Activated naive CD4-positive, alpha-beta T cell treated with anti-CD3 and anti-CD28 coated beads, Interleukin-2, amount 50 U/mL, for 72 hours (primary cell): ENCODE measurements at regions not wholly inside any gene's neighbourhood (a gene's known extent, or its start where the extent isn't known, plus 50 kb on each side); places are given as distances from the start of the nearest gene placed in this dataset.
"Not testable (repeated sequence)": the region's sequence is repeated elsewhere in the genome, so short reads cannot be mapped to it uniquely, and the experiment has no call there.

Experiments used
- ATAC-seq, 2 donors: fragments of 150-1000 bp; cut with Tn5 transposase; 2 replicates each; pipeline ENCODE4 v1.10.0; 2021; ENCODE audit warnings: mild to moderate bottlenecking in 2 of 2, moderate library complexity in 2 of 2
- DNase-seq, 2 donors: peaks; one replicate each; pipeline ENCODE4 v3.0.0; 2021 to 2022; ENCODE audit warnings: low spot score in 2 of 2
- H3K27ac Mint-ChIP-seq, 2 donors: one replicate each; pipeline ENCODE4 v1.8.0; 2022; ENCODE audit warnings: mild to moderate bottlenecking in 2 of 2, mixed read lengths in 2 of 2
- H3K36me3 Mint-ChIP-seq, 2 donors: one replicate each; pipeline ENCODE4 v1.8.0; 2022; ENCODE audit warnings: mixed read lengths in 2 of 2
- H3K9me3 Mint-ChIP-seq, 2 donors: one replicate each; pipeline ENCODE4 v1.8.0; 2022; ENCODE audit warnings: mixed read lengths in 2 of 2

DNA sequence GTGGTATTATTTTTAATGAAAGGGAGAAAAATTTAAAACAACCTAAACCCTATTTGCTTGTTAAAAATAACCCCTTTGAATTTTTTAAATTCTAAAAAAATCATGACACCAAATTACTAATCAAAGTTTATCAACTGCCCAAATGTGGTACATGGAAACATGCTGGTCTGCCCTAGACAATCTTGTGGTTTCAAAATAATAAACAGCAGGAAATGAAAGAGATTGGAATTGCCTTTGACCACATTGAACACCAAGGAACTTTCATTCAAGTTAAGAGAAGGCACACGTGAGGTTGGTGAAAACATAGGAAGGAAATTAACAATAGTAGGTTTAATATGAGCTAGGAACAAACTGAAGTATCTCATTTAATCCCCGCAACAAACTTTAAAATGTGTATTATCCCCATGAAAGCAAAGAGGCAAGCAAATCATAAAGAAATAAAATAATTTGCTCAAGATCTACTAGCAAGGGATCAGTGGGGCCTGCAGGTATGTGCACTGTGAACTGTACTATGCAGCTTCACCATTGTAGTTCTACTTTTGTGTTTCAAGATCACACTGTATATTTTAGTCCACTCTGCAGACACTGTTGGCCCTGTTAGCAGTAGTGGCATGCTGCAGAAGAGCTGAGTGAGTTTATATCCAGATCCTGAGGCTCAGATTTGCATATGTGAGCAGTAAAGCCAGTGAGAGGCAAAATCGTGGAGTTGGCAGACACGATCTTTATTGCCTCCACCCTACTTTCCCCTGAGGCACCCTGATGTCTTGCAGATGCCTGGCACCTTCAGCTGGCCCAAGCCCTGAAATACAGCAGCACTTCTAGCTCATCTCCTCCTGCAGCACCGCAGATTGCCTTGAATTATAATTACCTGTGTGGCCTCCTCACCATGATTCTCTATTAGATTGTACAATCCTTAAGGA, 157.8 kb upstream of the TENT5A start:
- ATAC-seq, result no peak
- H3K36me3 Mint-ChIP-seq, result no peaks in the 10 kb centered on the region
- no peak overlapping the region for H3K27ac Mint-ChIP-seq
- no peak for DNase-seq
- peaks cover 1 to 7% of the 10 kb centered on the region in 2 donors for H3K9me3 Mint-ChIP-seq

DNA sequence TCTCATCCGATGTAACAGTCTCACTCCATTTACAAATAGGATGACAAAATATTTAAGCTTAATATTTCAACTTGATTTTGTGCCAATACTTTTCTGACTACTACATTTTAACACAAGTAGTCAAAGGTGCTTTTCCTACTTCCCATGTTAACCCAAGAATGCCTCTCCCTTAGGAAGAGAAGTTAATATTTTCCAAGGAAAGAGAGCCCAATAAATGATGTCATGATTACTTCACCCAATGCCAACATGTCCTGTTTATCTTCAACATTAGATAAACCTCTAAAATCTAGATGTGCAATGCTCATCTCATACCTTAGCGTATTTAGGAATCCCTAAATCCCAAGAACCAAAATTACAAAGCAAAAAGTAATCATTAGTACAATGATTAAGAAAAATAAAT, 156.7 kb upstream of the TENT5A start:
- no peaks in the 10 kb centered on the region for H3K36me3 Mint-ChIP-seq
- peaks cover 0 to 8% of the 10 kb centered on the region in 2 donors for H3K9me3 Mint-ChIP-seq
- no peak for ATAC-seq
- no peak overlapping the region for H3K27ac Mint-ChIP-seq
- no peak for DNase-seq

DNA sequence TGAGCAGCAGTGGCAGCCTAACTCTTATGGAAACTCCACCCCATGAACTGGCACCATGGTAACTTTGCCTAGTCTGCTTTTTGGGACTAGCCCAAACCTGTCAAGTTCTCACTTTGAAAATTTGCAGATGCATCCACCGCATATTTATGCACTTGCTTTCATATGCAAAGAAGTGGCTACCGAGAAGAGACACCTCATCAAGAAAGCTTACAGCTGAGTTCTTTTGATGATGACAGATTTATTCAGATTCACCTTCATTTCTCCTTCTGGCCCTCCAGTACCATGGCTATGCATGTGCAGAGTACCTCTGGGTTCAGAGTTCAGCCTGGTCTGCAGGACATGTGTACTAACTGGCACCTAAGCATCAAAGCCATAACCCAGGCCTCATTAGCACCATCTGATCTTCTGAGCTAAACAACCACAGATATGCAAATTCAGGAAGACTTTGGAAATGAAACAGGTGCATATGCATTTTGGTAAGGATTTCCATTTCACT, 154.3 kb upstream of the TENT5A start:
- ATAC-seq, result no peak
- peaks cover 0 to 5% of the 10 kb centered on the region in 2 donors for H3K9me3 Mint-ChIP-seq
- H3K36me3 Mint-ChIP-seq, result no peaks in the 10 kb centered on the region
- H3K27ac Mint-ChIP-seq, result no peak overlapping the region
- no peak for DNase-seq

DNA sequence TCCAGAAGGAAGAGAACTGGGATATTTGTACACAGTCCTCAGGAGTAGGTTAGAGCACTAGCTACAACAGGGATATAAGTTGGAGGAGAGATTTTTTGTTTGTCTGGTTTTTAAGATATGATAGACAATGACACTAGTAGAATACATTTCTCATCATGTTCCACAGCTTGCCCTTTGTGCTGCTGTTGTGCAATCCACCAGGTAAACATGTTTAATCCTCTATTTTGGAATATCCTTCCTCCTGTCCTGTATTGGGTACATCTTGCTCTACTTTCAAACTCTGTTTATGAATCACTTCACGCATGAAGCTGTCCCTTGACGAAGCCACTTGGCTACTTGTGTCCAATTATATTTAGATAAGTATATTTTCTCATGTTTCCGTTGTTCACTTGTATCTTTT, 153.6 kb upstream of the TENT5A start:
- H3K27ac Mint-ChIP-seq, result no peak overlapping the region
- no peak for ATAC-seq
- H3K36me3 Mint-ChIP-seq, result no peaks in the 10 kb centered on the region
- DNase-seq, result no peak
- peaks cover 0 to 5% of the 10 kb centered on the region in 2 donors for H3K9me3 Mint-ChIP-seq

DNA sequence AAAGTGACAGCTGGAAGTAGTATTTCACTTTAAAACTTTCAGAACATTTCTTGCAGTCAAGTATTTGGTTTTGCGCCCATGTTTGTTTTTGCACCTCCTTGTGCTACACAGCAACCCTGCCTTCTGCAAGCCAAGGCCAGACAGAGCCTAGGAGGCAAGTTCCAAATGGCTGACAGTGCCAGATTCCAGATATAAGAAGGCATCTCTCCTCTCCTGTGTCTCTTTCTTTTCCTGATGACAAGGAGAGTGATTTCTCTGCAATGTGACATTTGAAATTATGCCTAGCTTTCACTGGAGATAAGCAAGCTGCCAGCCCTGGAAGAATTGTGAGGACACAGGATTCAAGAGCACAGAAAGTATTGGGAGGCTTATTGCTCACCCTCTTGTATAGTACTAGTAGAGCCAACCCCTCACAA, 149.1 kb upstream of the TENT5A start:
- H3K27ac Mint-ChIP-seq, result no peak overlapping the region
- H3K9me3 Mint-ChIP-seq, result peaks cover 0 to 5% of the 10 kb centered on the region in 2 donors
- no peak for ATAC-seq
- no peaks in the 10 kb centered on the region for H3K36me3 Mint-ChIP-seq
- DNase-seq, result no peak

DNA sequence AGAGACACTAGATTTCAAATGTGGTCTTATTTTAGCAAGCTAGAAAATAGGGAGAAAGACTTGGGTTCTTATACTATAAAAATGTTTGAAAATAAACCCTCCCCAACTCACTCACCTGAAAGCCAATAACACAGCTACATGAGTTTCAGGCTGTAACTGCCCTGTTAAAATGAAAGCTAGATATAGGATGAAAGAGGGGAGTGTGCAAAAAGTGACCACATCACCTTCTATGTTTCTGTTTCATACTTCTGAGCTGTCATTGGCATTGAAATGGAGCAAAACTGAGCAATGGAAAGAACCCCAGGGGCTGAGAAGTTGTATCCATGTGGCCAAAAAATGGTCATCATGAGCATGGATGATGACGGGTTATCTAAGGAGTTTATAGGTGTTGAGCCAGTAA, 148.1 kb upstream of the TENT5A start:
- Mint-ChIP-seq H3K27ac (no peak overlapping the region), H3K9me3 (peaks cover 0 to 5% of the 10 kb centered on the region in 2 donors), H3K36me3 (no peaks in the 10 kb centered on the region)
- ATAC-seq, result no peak
- no peak for DNase-seq

DNA sequence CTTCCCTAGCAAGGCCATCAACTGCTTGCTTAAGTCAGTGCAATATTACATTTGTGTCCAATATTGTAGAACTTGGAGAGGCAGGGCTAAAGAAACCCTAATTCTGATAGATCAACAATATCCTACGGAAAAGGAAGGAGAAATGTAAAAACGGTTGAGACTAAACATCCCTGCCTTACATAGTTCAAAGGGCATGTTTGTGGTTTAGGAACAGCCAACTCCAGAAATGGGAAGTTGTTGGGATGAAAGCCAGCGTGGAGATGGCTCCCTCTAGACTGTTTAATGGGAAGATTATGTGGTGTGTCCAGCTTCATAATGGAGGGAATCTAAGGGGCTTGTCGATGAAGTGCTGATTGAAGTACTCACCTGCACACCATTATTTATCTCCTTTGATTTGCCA, 145.3 kb upstream of the TENT5A start:
- Mint-ChIP-seq H3K27ac (no peak overlapping the region), H3K9me3 (no peaks in the 10 kb centered on the region), H3K36me3 (no peaks in the 10 kb centered on the region)
- no peak for DNase-seq
- ATAC-seq, result no peak

DNA sequence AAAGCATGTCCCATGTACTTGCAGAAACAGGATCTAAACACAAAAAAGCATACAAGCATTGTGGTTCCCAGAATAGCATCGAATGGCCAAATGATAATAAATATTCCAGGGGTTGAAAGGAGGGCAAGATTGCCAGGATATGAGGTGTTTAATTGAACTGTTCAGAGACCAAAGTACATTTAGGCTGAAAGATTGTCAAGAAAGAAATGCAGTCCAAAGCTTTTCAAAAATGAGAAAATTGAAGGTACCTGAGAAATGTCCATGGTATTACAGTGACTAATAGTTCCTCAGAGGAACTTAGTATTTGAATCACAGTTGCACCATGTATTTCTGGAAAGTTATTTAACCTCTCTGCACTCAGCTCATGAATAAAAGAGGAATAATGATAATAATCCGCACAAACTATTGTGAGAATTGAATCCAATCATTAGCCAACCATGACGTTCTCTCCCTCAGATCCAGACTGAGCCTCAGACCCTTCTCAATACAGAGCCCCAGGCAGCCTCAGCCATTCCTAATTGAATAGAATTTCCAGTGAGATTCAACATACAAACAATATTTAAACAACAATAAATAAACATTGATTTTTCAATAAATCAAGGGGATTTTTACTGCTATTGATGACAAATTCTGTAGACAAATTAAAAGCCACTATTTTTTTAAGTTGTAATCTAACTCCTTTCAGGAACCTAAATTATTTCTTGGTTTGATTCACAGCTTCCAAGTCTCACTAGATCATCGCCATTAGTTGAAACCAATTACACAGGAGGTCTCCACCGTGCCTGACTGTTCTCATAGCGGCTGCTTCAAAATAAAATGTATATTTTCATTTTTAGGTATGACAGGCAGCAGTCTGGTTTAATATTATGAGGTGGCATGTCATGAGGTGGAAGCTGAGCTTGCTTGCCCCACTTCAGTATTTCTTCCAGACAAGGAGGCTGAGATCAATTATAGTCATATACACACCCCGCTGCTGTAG, 144.3 kb upstream of the TENT5A start:
- ATAC-seq (no peak), DNase-seq (no peak)
- Mint-ChIP-seq H3K27ac (no peak overlapping the region), H3K36me3 (no peaks in the 10 kb centered on the region), H3K9me3 (no peaks in the 10 kb centered on the region)

DNA sequence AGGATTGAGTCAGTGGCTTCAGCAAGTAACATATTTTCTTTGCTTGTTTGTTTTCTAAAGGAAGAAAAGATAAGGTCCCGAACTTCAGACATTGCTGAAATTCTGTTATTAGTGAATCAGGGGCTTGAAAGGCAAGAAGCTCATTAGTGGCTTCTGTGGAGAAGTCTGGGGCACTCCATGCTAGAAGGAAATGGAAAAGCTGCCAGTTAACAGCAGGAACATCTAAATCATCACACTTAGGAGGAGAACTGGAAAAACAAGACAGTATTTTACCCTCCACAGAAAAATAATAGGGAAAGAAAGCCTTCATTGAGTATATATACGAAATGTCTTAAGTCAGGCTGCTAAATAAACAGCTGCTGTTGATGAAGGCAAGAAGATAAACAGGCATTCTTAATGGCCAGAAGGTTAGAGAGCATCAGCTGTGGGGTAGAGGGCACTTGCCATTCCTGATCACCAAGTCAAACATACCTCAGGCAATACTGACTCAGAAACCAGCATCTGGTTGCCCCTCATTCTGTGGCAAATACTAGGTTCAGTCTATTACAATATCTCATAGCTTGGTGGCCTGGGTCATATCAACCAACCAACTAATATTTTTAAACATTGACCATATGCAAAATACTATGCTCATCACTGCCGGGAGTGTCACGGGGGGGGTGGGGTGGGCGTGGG, 143.2 kb upstream of the TENT5A start:
- no peak for ATAC-seq
- no peak overlapping the region for H3K27ac Mint-ChIP-seq
- H3K9me3 Mint-ChIP-seq, result no peaks in the 10 kb centered on the region
- H3K36me3 Mint-ChIP-seq, result no peaks in the 10 kb centered on the region
- DNase-seq, result no peak

DNA sequence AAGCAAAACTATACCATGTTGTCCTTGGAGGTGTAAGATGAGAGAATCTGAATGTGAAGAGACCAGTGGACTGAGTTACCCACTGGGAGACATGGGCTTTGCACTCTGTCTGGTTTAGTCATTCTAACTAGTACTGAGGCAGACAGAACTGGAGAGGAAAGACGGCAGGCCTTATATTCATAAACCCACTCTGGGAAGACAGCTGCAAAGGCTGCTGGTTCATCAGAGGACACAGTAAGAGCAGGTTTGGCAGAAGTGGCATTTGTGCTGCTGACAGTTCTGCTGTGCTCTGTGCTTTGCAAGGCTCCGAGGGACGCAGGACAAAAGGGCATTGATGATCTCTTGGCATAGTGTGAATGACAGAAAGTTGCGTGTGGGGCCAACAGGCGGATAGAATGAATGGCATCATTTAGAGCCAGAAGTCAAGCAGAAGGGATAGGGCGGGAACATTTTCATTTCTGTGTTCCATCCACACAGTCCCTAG, 142.3 kb upstream of the TENT5A start:
- DNase-seq (no peak), ATAC-seq (no peak)
- Mint-ChIP-seq H3K36me3 (no peaks in the 10 kb centered on the region), H3K27ac (no peak overlapping the region), H3K9me3 (no peaks in the 10 kb centered on the region)

DNA sequence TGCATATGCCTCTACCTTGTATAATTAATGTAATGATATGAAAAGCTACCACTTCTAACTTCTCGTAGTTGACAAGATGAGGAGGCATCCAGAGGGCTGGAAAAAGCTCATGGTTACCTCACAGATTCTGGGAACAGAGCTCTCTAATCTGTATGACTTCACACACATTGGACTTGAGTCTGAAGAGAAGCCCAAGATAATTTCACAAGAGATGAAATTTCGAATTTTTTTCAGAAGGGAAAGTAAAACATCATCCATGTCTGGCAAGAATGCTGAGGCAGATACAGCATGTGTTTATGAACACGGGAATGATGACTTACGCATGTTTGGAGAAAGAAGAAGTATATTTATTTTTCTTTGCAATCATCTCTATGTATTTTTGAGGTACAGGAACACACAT, 141.8 kb upstream of the TENT5A start:
- DNase-seq, result no peak
- Mint-ChIP-seq H3K27ac (no peak overlapping the region), H3K36me3 (no peaks in the 10 kb centered on the region), H3K9me3 (no peaks in the 10 kb centered on the region)
- no peak for ATAC-seq

DNA sequence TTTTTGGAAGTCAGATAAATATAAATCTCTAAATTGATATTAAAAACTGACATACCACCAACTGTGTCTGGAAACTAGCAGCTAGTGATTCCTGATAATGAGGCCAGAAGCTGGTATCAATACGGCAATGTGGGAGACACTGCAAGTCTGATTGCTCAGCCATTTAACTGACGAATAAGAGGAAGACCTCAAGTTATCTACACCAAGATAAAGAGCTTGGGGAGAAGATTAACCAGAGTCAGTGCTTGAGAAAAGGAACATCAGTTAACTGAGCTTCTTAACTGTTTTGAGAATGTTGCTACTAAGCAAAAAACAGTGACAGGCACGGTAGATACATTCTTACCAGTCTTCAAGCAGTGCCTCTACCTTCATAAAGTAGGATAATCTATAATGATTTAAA, 140.4 kb upstream of the TENT5A start:
- no peaks in the 10 kb centered on the region for H3K36me3 Mint-ChIP-seq
- no peak for DNase-seq
- no peak for ATAC-seq

DNA sequence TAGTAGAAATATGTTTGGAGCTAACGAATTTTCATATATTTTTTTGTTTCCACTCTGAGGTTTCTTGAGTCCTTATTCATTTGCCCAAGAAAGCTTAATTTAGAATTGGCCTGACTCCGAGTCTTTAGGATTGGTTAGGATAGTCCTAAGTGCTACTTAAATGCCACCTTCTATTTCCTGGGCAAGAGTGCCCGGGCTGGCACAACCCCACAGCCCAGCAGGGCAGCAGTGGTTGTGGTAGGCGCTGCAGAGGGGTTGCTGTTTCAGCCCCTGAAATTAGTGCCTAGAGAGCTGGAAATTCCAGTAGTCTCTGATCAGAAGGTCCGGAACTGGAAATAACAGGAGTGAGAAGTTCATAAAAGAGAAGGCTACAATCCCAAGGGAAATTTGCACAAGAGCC, 139.4 kb upstream of the TENT5A start:
- no peak for ATAC-seq
- Mint-ChIP-seq H3K36me3 (no peaks in the 10 kb centered on the region), H3K9me3 (no peaks in the 10 kb centered on the region), H3K27ac (no peak overlapping the region)
- no peak for DNase-seq

More for the DNA sequence above, 140.4 kb upstream of the TENT5A start:
- no peaks in the 10 kb centered on the region for H3K9me3 Mint-ChIP-seq
- no peak overlapping the region for H3K27ac Mint-ChIP-seq

DNA sequence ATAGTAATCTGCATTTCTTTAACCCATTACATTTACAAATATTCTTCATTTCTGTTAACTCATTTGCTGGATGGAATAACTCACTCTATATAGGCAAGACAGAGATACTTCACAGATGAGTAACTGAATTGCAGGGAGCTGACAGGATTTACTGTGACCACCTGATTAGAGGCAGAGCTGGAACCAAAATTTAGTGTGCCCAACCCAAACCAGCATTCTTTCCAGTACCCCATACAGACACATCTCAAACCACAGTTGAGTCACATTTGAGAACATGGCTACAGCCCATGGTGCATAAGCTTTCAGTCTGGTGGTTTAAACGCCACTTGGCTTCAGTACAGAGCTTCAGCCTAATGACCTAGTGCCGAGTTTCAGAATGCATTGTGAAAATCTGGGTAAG, 138.4 kb upstream of the TENT5A start:
- H3K27ac Mint-ChIP-seq, result no peak overlapping the region
- DNase-seq, result no peak
- ATAC-seq, result no peak
- no peaks in the 10 kb centered on the region for H3K36me3 Mint-ChIP-seq
- peaks cover 0 to under 1% of the 10 kb centered on the region in 2 donors for H3K9me3 Mint-ChIP-seq

DNA sequence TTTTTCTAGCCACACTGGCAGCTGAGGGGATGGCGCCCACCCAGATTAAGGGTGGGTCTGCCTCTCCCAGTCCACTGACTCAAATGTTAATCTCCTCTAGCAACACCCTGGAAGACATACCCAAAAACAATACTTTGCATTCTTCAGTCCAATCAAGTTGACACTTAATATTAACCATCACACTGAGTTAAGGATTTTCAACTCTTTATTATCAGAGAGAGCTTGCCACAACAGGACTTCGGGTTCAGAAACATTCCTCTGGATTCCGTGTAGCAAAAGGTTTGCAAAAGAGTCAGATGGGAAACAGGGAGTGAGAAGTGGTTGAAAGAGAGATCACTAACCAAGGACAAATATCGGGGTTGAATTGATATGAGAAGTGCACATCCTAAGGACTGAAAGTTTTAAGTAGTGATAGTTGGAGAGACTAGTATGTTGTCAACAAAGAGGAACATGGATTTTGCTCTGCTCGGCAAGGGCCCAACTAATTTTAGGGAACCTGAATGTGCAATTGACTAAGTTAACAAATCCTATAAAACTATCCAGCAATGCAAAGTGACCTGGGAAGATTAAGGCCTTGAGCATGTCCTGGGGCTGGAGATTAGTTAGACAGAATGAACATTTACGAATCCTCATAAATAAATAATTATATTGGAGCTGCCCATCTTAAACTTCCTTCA, 137.0 kb upstream of the TENT5A start:
- no peak for ATAC-seq
- no peak for DNase-seq
- Mint-ChIP-seq H3K36me3 (no peaks in the 10 kb centered on the region), H3K27ac (no peak overlapping the region), H3K9me3 (peaks cover 0 to 4% of the 10 kb centered on the region in 2 donors)

DNA sequence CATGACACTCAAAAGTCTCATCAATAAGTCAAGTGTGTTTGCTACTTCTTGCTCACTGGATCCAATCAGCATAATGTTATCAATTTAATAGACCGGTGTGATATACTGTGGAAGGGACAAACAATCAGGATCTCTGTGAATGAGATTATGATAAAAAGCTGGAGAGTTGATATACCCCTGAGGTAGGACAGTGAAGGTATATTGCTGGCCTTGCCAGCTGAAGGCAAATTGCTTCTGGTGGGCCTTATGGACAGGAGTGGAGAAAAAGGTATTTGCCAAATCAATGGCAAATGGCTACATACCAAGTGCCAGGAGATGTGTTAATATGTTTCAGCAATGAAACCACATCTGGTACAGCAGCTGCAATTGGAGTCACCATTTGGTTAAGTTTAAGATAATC, 134.4 kb upstream of the TENT5A start:
- DNase-seq, result not testable (repeated sequence)

More for the DNA sequence above, 134.4 kb upstream of the TENT5A start:
- H3K27ac Mint-ChIP-seq, ATAC-seq, H3K9me3 Mint-ChIP-seq, H3K36me3 Mint-ChIP-seq: not testable (repeated sequence)
